Endothelial cell of umbilical vein (primary cell): ENCODE measurements at regions not wholly inside any gene's neighbourhood (a gene's known extent, or its start where the extent isn't known, plus 50 kb on each side); places are given as distances from the start of the nearest gene placed in this dataset.

ENCODE experiments used
- BruUV-seq: library from RNA; stranded (reverse); fragments of 400-500 nt; replicated peaks from 2 replicates; lab custom pipeline; 2021; lab: Mats Ljungman, UMichigan
- CTCF ChIA-PET: fragments of 300-600, 350-600 bp; sonication (Branson Sonifier 250); formaldehyde crosslinking; loops from one replicate; lab custom pipeline; 2021; ENCODE audit warnings: antibody characterized with exemption, inconsistent platforms; lab: Charles Lee
- POLR2A ChIA-PET: fragments of 300-600, 350-600 bp; sonication (Branson Sonifier 250); formaldehyde crosslinking; loops from one replicate; lab custom pipeline; 2021; ENCODE audit warnings: antibody characterized with exemption, inconsistent platforms; lab: Charles Lee
- DNase-seq: peaks from one replicate; pipeline ENCODE4 v3.0.0-alpha.2; 2011; ENCODE audit warnings: low read depth, low spot score
- FAIRE-seq: peaks from 2 replicates; lab custom pipeline; 2011; peaks lifted over from hg19 to GRCh38; lab: Jason Lieb, UNC
- H2AFZ ChIP-seq: 2 replicates; pipeline ENCODE4 v1.6.0; 2012; ENCODE audit warnings: low read depth, low read length, control low read depth, inconsistent platforms
- H3K27ac ChIP-seq: 2 replicates; pipeline ENCODE4 v1.5.1; 2011; ENCODE audit warnings: low read depth, mild to moderate bottlenecking, control low read depth, low read length, moderate library complexity; ENCODE audit not compliant: insufficient read depth
- H3K27me3 ChIP-seq, 2 experiments: 2 replicates each; pipeline versions ENCODE4 v1.6.0 to v1.6.1; 2011; ENCODE audit warnings: low read length in 2 of 2, mixed read lengths in 1 of 2; ENCODE audit not compliant: control insufficient read depth in 2 of 2, insufficient read depth in 2 of 2
- H3K36me3 ChIP-seq, 2 experiments: 2 replicates in 1 of 2; 3 replicates in 1 of 2; pipeline ENCODE4 v1.5.1; 2011; ENCODE audit warnings: low read length in 2 of 2, mild to moderate bottlenecking in 1 of 2, moderate library complexity in 1 of 2; ENCODE audit not compliant: control insufficient read depth in 2 of 2, insufficient read depth in 2 of 2; ENCODE audit errors: extremely low read depth in 1 of 2
- H3K4me1 ChIP-seq: 3 replicates; pipeline ENCODE4 v1.5.1; 2011; ENCODE audit warnings: mild to moderate bottlenecking, low read length; ENCODE audit not compliant: control insufficient read depth, insufficient read depth; ENCODE audit errors: extremely low read depth
- H3K4me2 ChIP-seq: 2 replicates; pipeline ENCODE4 v1.6.1; 2011; ENCODE audit warnings: low read length, control low read depth, mixed read lengths; ENCODE audit not compliant: insufficient read depth
- H3K4me3 ChIP-seq, 3 experiments: fragments of 200-600 bp in 1 of 3; sonication (generic), shearing (Covaris generic) in 1 of 3; replicated peaks in 1 of 3; 2 replicates each; pipeline ENCODE4 v1.5.1; 2011 to 2016; ENCODE audit warnings: control low read depth in 3 of 3, low read length in 3 of 3, mild to moderate bottlenecking in 2 of 3, inconsistent platforms in 1 of 3, low read depth in 1 of 3, moderate library complexity in 1 of 3; ENCODE audit not compliant: insufficient read depth in 1 of 3
- H3K79me2 ChIP-seq: 2 replicates; pipeline ENCODE4 v1.6.0; 2012; ENCODE audit warnings: low read length, inconsistent platforms; ENCODE audit not compliant: control insufficient read depth, insufficient read depth
- H3K9ac ChIP-seq: replicated peaks from 2 replicates; pipeline ENCODE3; 2011; ENCODE audit warnings: low read length, control low read depth; ENCODE audit not compliant: insufficient read depth; ENCODE audit errors: extremely low read depth
- H3K9me1 ChIP-seq: replicated peaks from 3 replicates; pipeline ENCODE4 v1.6.0; 2011; ENCODE audit warnings: mild to moderate bottlenecking, low read length; ENCODE audit not compliant: control insufficient read depth, insufficient read depth; ENCODE audit errors: extremely low read depth
- H3K9me3 ChIP-seq: replicated peaks from 2 replicates; pipeline ENCODE4 v1.5.1; 2012; ENCODE audit warnings: low read length, inconsistent platforms; ENCODE audit not compliant: control insufficient read depth, insufficient read depth
- H4K20me1 ChIP-seq: replicated peaks from 2 replicates; pipeline ENCODE3; 2011; ENCODE audit warnings: mild to moderate bottlenecking, low read length; ENCODE audit not compliant: control insufficient read depth, insufficient read depth; ENCODE audit errors: extremely low read depth
- EZH2 ChIP-seq: IDR thresholded peaks from 2 replicates; pipeline ENCODE4 v1.6.1; 2012; ENCODE audit warnings: borderline replicate concordance, low read depth, mild to moderate bottlenecking, moderate library complexity, low read length, inconsistent platforms; ENCODE audit not compliant: severe bottlenecking
- FOS ChIP-seq: IDR thresholded peaks from 2 replicates; pipeline ENCODE4 v1.6.1; 2011; ENCODE audit warnings: mild to moderate bottlenecking, low read length, moderate library complexity, borderline replicate concordance; ENCODE audit not compliant: insufficient read depth
- GATA2 ChIP-seq: IDR thresholded peaks from 2 replicates; pipeline ENCODE4 v1.7.0; 2011; ENCODE audit warnings: low read depth, mild to moderate bottlenecking, moderate library complexity, mixed read lengths, low read length; ENCODE audit not compliant: insufficient read length, insufficient read depth
- JUN ChIP-seq: IDR thresholded peaks from 2 replicates; pipeline ENCODE4 v1.6.1; 2011; ENCODE audit warnings: borderline replicate concordance, low read depth; ENCODE audit not compliant: insufficient read length, insufficient read depth
- MYC ChIP-seq: IDR thresholded peaks from one replicate; pipeline ENCODE4 v1.6.1; 2011; ENCODE audit warnings: mild to moderate bottlenecking, low read depth, low read length
- POLR2A ChIP-seq: IDR thresholded peaks from 2 replicates; pipeline ENCODE4 v1.6.1; 2012; ENCODE audit warnings: low read depth, mild to moderate bottlenecking, control low read depth, low read length
- POLR2AphosphoS5 ChIP-seq: IDR thresholded peaks from 2 replicates; pipeline ENCODE4 v1.6.1; 2012; ENCODE audit warnings: low read depth, mild to moderate bottlenecking, control low read depth, low read length, moderate library complexity; ENCODE audit not compliant: insufficient read depth
- dilution Hi-C: fragments of 300-500 bp; cut with MboI; formaldehyde crosslinking; loops from one replicate; pipeline ENCODE4 v1.15.0; 2019; ENCODE audit warnings: low sequenced_read_pairs; ENCODE audit not compliant: extremely low pct_ligation_motif_present
- intact Hi-C: fragments of 100-400 bp; cut with micrococcal nuclease; formaldehyde crosslinking; loops from one replicate; pipeline ENCODE4 v1.10.0; 2022
- TF ChIP-seq, protein P1 (sequence below), 2 donors: IDR thresholded peaks; 1 replicate in 1 of 2; 2 replicates in 1 of 2; pipeline ENCODE4 v1.5.1; 2011; ENCODE audit warnings: low read length in 2 of 2, mild to moderate bottlenecking in 2 of 2, moderate library complexity in 2 of 2, control low read depth in 1 of 2, inconsistent platforms in 1 of 2, low read depth in 1 of 2; ENCODE audit not compliant: insufficient read depth in 1 of 2; ENCODE audit errors: extremely low read depth in 1 of 2
- TF ChIP-seq, protein P2 (sequence below): IDR thresholded peaks from 2 replicates; pipeline ENCODE4 v1.6.1; 2011; ENCODE audit not compliant: insufficient read depth, insufficient read length

DNA sequence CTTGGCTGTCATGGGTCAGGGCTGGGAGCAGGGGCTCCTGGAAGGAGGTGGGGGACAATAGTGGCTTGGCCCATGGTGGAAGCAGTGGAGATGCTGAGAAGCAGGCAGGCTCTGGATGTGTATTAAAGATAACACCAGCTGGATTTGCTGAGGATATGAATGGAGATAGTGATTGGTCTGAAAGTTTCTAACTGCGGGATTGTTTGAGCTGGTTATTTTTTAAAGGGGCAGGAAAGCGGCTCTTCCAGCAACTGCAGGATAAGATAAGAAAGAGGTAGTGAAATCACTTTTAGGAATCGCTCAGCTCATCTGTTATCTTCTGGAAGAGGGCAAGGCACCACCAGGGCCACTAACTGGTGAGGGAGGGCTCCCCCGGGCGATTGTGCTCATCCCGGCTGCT is 125.5 kb downstream of the TENT4A start:
- intact Hi-C loops (no loop called here), dilution Hi-C loops (no loop called here)
- H3K4me2 ChIP-seq, result no peak overlapping the region
- no peaks in the 10 kb centered on the region for H3K9me1 ChIP-seq
- no peak overlapping the region for H2AFZ ChIP-seq
- no peak overlapping the region for H3K9ac ChIP-seq
- no peak for DNase-seq
- TF ChIP-seq, protein P1, sequence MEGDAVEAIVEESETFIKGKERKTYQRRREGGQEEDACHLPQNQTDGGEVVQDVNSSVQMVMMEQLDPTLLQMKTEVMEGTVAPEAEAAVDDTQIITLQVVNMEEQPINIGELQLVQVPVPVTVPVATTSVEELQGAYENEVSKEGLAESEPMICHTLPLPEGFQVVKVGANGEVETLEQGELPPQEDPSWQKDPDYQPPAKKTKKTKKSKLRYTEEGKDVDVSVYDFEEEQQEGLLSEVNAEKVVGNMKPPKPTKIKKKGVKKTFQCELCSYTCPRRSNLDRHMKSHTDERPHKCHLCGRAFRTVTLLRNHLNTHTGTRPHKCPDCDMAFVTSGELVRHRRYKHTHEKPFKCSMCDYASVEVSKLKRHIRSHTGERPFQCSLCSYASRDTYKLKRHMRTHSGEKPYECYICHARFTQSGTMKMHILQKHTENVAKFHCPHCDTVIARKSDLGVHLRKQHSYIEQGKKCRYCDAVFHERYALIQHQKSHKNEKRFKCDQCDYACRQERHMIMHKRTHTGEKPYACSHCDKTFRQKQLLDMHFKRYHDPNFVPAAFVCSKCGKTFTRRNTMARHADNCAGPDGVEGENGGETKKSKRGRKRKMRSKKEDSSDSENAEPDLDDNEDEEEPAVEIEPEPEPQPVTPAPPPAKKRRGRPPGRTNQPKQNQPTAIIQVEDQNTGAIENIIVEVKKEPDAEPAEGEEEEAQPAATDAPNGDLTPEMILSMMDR (IDR thresholded peaks at IDR 0.05; ENCODE audit: extremely low read depth in 1 of 2, insufficient read depth in 1 of 2, low read depth in 1 of 2, low read length in 2 of 2), result no peak
- TF ChIP-seq MYC (no peak), POLR2A (no peak), EZH2 (no peak), JUN (no peak), GATA2 (no peak), POLR2AphosphoS5 (no peak), FOS (no peak)
- TF ChIP-seq, protein P2, sequence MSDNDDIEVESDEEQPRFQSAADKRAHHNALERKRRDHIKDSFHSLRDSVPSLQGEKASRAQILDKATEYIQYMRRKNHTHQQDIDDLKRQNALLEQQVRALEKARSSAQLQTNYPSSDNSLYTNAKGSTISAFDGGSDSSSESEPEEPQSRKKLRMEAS, result no peak
- no peak overlapping the region for H3K4me3 ChIP-seq
- BruUV-seq, result no TSS peak
- H4K20me1 ChIP-seq, result no peaks in the 10 kb centered on the region
- H3K36me3 ChIP-seq, result no peaks in the 10 kb centered on the region
- ChIA-PET POLR2A (no interaction called here), CTCF (interaction anchor here (1.0 kb wide), 2 partner anchors 70 to 73 kb away, joined by 4 to 5 read pairs; no protein-coding TSS in a partner anchor)
- no peak for FAIRE-seq
- H3K27ac ChIP-seq, result no peak overlapping the region
- no peaks in the 10 kb centered on the region for H3K79me2 ChIP-seq
- no peaks in the 10 kb centered on the region for H3K4me1 ChIP-seq
- H3K9me3 ChIP-seq, result no peaks in the 10 kb centered on the region
- no peaks in the 10 kb centered on the region for H3K27me3 ChIP-seq
